ENCODE measurements at regions not wholly inside any gene's neighbourhood (a gene's known extent, or its start where the extent isn't known, plus 50 kb on each side); places are given as distances from the start of the nearest gene placed in this dataset.

DNA sequence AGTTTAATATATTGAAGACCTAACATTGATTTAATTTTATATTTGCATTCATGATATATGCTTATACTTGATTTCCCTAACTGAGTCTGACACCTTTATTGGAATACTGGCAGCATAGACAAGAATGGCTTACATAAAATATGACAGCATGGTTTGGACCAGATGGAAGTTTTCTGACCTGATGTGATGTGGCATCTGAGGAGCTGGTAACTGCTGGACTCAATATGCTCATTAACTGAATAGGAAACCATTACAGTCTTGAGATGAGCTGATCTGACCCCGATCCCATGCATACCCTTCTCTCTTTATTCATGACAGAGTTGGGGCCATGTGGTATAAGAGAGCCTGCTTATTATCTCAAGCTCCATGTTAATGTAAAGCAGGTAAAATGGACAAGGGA, 604.8 kb upstream of the SEL1L start:
- DNase-seq (ENCODE audit: low spot score) = no peak

DNA sequence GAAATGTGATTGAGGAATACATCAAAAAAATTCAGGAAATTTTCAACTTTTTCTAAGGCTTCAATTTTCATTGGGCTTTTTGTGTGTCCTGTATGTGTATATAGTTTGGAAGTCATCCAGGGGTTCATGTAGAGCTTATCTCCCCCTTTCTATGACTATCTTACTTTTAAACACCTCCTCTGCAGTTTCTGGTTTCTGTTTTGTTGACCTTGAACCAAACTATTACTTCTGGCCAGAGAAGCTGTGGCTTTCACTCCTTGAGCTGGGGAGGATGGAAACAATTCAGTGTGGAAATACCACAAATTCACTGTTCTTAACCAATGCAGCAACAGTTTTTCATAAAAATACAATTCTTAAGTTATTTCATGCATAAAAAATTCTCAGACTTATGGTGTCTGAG, 613.2 kb upstream of the SEL1L start:
- DNase-seq (ENCODE audit: low spot score) = no peak

DNA sequence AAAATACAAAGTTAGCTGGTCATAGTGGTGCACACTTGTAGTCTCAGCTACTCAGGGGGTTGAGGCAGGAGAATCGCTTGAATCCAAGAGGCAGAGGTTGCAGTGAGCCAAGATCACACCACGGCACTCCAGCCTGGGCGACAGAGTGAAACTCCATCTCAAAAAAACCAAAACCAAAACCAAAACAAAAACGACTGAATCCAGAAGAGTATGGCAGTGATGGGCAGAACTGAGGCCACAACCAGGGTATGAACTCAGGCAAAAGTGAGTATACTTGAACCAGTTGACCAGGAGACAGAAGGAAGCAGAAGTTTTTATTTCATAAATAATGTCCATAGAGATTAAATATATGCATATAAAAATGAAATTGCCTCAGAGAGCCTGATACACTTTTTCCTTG, 620.0 kb upstream of the SEL1L start:
- no peak for DNase-seq (ENCODE audit: low spot score)

DNA sequence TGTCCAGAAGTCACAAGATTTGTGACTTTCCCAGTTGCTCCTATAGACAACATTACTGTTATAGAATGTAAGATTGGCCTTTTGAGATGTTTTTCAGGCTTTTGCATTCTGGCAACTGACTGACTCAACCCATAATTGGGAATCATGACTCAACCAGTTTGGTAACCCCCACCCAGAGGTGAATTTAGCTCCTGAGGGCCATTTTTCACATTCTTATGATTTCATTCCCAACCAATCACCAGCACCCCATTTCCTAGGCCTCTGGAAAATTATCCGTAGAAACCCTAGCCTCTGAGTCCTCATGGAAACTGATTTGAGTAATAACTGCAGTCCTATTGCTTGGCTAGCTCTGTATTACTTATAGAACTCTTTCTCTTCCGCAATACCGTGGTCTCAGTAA, 626.0 kb upstream of the SEL1L start:
- DNase-seq (ENCODE audit: low spot score) = no peak

DNA sequence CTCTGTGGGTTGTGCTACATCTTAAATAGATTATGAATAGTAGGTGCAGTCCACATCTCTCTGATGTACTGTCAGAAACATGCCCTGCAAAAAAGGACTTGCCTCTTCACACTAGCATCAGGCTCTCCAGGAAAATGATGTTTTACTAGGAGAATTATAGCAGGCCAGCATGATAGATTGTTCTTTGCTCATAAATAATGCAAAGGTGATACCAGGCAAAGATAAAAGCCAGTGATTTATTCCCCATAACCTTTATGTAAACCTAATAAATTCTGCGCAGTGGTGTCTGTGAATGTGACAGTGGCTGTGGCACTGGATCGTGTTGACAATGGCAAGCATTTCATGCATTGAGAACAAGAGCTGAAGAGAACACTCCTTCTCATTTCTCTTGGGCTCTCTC, 646.5 kb upstream of the SEL1L start:
- DNase-seq (ENCODE audit: low spot score) = no peak

DNA sequence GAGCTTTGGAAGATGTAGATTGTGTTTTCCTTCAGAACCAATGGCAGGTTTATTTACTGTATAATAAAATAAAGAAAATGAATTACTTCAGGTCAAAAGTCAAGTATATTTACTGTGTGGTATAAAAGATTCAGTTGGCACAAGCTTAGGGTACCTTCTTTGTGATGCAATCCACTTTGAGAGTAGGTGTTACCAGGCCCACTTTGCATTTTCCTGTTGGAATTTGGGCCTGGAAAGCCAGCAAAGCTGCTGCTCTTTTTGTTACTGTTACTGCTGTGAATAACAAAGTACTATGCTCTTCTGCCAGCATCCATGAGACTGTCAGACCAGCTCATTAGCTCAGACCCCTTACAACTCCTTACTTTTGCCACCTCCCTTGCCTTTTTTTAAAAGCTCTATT, 649.0 kb upstream of the SEL1L start:
- no peak for DNase-seq (ENCODE audit: low spot score)

DNA sequence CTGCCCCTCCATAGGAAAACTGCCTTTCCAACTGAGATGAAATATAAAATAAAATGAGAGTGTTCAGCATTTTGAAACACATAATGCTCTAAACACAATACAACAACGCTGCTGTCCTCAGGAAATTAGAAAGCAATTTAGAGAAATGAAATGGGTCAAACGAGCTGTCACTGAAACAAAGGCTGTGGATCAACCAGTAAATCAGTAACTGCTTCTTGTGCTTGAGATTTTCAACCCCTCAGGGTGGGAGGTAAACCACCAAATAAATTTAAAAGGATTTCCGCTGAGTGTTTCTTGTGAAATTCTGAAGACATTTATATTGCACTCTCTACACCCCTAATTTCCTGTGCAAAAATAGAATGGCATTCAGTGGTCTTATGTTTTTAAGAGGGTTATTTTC, 657.1 kb upstream of the SEL1L start:
- DNase-seq (ENCODE audit: low spot score) = no peak

DNA sequence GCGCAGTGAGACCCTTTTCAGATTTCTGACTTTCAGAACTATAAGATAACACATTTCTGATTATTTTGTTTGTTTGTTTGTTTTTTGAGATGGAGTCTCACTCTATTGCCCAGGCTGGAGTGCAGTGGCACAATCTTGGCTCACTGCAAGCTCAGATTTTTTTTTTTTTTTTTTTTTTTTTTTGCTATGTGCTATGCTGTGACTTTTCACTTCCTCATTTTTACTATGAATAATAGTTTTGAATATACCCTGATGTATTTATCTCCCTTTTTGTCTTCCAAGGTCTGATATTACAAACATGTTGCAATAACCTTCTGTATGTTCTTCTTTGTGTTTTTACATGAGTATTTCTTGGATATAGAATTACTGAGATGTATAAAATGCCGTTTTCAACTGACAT, 658.7 kb upstream of the SEL1L start:
- DNase-seq (ENCODE audit: low spot score) = no peak

DNA sequence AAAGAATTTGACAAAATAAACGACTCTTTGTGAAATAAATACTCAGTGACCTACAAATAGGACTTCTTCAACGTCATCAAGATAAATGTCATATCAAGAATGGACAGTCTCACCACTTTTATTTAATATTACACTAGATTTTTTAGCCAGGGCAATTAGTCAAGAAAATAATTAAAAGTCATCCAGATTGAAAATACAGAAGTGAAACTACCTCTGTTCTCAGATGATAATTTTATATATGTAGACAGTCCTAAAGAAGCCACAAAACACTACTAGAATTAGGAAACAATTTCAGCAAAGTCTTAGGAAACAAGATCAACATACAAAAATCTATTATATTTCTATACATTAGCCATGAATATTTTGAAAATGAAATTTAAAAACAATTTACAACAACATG, 689.6 kb upstream of the SEL1L start:
- DNase-seq (ENCODE audit: low spot score) = no peak

DNA sequence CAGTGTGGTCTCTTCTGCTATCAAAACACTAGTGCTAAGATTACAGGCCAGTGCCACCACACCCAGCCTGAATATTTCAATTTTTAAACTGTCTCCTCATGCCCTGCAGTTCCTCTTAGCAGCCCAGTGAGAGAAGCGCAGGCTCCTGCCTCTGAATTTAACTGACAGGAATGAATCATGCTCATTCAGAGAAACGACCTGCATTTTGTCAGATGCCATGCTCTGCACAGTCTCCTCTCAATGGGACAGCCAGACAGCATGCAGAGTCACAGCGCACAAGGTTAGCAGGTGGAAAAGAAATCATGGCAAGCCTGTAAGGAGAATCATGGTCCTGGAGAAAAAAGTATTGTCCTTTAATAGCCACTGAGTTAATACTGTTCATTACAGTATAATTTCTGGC, 691.0 kb upstream of the SEL1L start:
- no peak for DNase-seq (ENCODE audit: low spot score)

DNA sequence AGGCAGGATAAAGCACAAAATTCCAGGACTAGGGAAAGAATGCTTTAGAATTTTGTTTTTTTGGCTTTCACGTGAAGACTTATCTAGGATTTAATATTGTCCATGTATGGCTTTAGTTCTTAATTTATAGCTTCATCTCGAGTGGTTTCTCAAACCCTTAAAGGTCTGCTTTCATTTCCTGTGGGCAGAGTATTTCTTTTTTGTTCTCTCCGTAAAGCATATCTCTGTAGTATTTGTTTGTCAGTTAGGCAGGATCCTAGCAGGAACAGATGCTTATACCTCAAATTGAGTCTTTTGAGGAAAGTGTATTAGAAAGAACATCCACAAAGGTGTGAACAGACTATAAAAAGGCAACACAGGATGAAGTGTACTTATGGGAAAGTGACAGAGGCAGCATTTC, 697.1 kb upstream of the SEL1L start:
- DNase-seq (ENCODE audit: low spot score) = no peak

DNA sequence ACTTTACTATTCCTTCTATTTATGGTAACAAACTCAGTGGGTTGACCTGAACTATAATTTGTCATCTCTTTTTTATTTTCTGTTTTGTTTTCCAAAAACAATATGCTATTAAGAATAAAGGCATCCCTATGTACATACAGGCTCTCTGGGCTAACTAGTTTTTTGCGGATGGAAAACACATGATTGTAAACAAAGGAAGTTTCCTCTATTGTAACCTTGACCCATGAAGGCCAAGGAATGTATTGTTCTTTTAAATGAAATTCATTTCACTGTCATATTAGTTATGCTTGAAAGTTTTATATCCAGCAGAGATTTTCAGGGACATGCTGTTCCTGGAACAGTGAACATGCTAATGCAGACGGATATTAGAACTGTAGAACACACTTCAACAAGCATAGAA, 705.0 kb upstream of the SEL1L start:
- no peak for DNase-seq (ENCODE audit: low spot score)

DNA sequence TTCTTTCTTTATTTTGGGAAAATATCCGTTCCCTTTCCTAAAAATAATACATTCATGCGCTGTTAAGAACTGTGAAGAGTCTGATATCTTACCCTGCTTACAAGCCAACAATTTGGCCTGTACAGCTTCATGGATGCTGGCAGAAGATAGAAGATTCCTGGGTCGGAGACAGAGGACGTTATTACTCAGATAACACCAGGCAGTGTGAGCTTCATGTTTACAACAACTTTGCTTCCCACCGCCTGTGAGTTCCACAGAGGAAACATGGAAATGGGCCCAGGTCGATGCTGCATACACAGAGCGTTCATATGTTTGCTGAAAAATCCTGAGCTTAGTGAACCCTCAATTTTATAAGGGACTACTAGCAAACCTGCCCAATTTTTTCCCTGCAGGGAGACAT, 705.6 kb upstream of the SEL1L start:
- DNase-seq (ENCODE audit: low spot score) = no peak

DNA sequence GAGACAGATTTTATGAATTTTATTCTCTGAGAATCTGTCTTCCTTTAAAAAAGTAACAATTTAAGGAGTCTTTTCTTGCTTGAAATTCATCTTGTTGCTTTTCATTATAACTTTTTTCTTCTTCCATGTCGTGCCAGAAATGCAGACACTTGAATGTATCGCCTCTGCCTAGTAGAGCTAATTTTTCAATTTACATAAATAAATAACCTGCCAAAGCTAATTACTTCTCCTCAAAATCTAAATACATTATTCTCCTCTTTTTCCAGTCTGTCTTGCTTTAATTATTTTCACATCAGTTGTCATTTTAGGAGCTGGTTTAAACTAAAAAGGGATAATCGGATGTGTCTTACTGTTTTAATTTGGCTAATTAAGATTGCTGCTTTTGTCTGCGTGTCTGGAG, 711.1 kb upstream of the SEL1L start:
- DNase-seq (ENCODE audit: low spot score) = no peak

DNA sequence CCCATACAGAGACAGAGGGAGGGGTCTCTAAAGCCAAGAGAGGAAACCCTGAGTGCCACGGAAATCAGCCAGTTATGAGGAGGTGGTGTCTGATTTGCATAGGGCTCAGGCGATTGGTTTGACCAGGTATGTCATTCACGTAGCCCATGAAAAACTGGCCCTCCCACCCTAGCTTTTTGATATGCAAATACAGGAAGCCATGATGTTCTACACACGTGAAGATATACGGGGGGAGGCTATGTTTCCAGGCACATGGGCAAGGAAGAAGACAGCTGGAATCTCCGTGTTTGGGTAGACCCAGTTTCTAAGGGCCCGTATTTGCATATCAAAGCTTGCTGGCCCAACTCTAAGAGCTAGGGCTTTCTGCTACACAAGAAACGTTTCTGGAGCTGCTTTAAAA, 717.8 kb upstream of the SEL1L start:
- DNase-seq (ENCODE audit: low spot score) = no peak

DNA sequence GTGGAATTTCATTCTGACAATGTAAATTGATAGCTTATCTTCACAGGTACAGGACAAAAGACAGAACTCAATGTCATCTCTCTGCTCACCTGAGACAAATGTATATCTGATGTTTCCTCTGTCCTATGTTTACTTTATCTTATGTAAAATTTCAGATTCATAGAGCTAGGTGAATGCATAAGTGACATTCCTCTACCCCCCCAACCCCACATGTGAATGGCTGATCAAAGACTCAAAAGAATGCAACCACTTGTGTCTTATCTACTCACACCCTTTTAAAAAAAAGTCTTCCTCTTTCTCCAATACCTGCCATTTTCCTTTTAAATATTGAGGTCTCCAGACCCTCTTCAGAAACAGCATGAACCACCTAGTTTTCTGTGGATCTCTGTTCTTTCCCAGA, 736.6 kb upstream of the SEL1L start:
- DNase-seq (ENCODE audit: low spot score) = no peak

DNA sequence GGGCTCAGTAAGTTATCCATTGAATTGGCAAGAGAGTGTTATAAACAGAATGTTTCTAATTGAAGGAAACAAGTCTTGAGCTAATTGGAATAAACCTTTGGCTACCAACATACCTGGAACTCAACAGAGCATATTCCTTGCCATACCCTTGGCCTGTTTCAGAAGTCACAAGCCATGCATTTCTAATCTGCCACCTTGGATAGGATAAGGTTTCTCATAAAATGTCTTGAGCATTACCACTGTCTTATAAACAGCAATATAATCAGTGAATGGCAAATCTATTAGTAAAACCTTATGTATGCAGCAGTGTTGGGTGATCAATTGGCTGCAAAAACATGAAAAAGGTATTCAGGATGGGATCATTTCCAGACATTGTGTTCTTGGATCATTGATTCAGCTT, 765.2 kb upstream of the SEL1L start:
- DNase-seq (ENCODE audit: low spot score) = no peak

DNA sequence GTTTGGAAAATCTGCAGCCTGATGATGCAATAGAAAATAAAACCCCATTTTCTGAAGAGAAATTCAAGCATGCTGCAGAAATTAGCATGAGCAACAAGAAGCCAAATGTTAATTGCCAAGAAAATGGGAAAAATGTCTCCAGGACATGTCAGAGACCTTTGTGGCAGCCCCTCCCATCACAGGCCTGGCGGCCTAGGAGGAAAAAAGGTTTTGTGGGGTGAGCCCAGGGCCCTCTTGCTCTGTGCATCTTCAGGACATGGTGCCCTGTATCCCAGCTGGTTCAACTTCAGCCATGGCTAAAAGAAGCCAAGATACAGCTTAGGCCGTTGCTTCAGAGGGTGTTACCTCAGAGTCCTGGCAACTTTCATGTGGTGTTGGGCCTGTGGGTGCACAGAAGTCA, 775.5 kb upstream of the SEL1L start:
- DNase-seq (ENCODE audit: low spot score) = no peak

DNA sequence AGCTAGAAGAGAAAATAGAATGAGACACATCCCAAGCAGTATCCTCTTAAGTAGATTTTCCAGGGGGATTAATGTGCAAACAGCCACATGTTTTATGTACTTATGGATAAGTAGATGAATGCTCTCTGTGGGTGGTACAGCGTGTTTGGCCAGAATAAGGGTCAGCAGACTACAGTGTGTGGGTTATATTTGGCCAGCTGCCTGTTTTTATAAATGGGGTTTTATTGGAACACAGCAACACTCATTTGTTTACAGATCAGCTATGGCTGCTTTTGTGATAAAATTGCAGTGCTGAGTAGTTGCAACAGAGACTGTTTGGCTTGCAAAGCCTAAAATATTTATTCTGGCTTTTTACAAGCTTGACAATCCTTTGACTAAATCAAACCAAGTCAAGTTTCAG, 780.2 kb upstream of the SEL1L start:
- DNase-seq (ENCODE audit: low spot score) = no peak

DNA sequence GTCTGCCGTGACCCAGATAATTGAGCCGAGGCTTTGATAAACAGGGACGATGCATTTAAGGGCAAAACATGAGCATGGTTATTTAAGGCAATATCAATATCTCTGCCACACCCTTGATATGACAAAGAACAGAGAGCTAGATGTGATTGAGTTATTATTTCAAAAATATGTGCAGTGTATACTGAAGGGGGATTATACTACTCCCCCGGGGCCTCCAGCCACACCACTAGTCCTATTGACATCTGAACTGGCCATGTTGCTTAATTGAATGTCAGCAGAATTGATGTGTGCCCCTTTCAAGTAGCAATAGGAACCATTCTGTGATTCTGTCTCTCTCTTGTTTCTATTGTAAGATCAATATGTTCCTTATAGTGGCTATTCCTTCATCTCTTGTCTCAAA, 794.8 kb upstream of the SEL1L start:
- DNase-seq (ENCODE audit: low spot score) = no peak

DNA sequence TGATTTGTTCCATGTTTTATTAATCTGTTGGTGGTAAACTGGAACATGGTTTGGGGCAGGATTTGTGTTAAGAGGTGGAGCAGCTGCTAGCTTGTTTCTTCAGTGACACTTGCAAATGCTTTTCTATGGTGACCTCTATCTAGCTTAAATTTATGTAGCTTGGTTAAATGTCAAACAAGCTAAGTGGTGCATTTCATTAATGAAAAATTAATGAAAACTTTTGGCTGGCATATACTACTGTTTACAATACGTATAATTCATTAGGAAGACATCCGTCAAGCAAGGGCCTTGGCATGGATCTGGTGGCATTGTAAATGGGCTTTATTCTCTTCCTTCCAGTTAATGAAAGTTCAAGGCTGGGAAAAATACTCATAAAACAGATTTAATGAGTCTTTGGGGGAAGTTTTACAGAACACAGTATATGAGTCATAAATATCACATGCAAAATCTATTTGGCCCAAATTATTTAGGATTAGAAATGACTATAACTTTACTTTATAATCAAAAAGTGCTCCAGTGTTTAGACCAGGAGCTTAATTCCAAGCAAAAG, 807.7 kb upstream of the SEL1L start:
- DNase-seq (ENCODE audit: low spot score) = no peak

DNA sequence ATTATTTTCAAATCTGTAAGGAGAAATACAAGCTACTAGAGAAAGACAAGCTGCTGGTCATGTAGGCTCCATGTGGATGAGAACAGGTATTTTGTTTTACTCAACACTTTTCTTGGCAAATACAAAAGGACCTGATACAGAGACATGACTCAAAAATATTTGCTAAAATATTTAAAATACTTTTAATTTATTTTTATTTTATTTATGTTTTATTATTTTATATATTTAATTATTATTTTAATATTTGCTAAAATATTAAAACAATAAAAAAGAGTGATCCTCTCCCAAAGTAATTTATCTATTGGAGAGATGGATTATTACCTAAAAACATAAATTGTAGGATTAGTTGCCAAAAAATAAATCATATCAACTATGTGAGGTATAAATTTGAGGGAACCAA, 808.9 kb upstream of the SEL1L start:
- DNase-seq (ENCODE audit: low spot score) = no peak

DNA sequence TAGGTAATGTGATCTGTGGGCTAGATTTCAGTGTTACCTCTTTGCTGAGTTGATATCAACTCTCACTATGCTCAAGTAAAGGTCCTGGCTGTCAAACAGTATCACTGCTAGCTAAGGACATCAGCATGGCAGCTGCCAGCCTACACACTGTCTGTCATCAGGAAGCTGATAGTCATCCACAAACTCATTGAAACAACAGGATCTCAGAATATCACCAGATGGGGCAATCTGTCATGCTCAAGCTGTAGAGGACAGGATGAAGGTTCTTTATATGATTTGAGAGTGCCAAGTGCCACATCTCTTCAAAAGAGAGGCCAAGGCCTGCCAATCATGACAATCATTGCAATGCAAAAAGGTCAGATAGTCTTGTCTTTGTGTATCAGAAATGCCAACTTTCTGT, 811.5 kb upstream of the SEL1L start:
- DNase-seq (ENCODE audit: low spot score) = no peak

DNA sequence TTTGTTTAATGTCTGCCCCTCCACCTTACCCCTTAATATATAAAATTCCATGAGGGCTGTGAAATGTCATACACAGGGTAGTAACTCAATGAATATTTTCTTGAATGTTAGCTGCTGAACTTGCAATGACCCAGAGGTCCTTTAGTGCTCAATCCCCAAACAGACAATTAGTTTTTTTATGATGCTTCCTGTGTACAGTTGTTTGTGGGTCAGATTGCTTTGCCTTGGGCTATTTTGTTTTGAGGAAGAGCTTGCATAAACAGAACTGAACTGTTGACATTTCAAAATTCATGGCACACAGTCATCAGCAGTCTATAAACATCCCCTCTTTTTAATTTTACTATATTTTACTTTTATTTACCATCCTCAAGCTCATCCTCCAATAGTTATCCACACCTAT, 820.5 kb upstream of the SEL1L start:
- no peak for DNase-seq (ENCODE audit: low spot score)

DNA sequence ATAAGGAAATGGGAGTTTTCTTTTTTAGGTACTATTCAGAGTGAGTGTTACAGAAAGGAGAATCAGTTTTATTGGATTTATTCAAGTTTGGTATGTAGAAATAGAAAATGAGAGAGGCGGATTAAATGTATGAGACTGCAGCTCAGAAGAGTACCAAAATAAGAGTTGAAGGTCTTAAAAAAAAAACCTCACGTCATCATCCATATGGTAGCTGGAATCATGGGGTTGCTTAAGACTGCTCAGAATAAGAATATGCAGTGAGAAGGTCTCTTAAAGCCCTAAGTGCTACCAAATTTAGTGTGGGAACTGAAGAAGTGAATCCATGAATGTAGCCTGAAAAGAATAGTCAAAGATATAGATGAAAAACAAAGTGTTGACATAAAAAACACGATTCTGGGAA, 825.5 kb upstream of the SEL1L start:
- DNase-seq (ENCODE audit: low spot score) = no peak

Data from CD4-positive, alpha-beta T cell treated with Interleukin-6 at 100 ng/mL for 8 hours (primary cell).